Activated CD4-positive, alpha-beta T cell treated with anti-CD3 and anti-CD28 coated beads, Interleukin-2, amount 50 U/mL, for 24 hours (primary cell): ENCODE measurements at regions not wholly inside any gene's neighbourhood (a gene's known extent, or its start where the extent isn't known, plus 50 kb on each side); places are given as distances from the start of the nearest gene placed in this dataset.

Experiments
- DNase-seq, 2 donors: peaks; one replicate each; pipeline ENCODE4 v3.0.0-alpha.2; 2020; ENCODE audit warnings: low read depth in 1 of 2, low spot score in 1 of 2

DNA sequence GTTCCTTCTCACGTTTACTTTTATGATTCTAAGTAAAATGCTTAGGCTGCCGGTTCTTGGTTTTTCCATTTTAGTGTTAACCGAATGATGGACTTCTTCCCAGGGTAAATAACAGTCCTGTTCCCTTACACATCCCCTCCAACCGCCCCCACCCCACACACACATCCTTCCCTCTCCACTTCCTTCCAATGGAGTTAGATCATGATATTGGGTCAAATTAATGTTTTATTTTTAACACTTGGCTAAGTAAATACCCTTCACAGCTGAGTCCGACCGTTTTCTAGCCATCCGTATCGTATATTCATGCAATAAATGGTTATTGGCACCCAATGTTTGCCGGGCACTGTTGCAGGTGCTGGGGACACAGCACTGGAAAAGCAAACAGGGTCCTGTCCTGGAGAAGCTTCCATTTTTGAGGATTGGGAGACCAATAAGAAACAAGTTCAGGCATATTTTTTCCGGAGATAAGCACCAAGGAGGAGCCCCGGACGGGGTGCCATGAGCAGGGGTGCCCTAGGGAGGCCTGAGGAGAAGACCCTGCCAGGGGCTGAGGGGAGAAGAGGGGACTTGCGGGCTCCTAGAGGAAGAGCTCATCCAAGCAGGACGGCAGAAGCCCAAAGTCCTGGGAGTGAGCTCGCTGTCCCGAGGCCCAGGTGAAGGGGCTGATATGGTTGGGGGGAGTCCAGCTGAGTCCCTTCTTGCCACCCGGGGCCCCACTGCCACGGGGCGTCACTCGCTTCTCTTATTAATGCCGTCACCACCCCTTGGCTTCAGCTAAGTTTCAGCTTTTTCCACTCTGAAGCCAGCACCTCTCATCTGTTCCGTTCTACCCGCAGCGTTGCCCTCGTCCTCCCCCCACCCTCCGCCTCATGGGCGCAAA, 126.0 kb upstream of the RET start:
- no peak for DNase-seq

DNA sequence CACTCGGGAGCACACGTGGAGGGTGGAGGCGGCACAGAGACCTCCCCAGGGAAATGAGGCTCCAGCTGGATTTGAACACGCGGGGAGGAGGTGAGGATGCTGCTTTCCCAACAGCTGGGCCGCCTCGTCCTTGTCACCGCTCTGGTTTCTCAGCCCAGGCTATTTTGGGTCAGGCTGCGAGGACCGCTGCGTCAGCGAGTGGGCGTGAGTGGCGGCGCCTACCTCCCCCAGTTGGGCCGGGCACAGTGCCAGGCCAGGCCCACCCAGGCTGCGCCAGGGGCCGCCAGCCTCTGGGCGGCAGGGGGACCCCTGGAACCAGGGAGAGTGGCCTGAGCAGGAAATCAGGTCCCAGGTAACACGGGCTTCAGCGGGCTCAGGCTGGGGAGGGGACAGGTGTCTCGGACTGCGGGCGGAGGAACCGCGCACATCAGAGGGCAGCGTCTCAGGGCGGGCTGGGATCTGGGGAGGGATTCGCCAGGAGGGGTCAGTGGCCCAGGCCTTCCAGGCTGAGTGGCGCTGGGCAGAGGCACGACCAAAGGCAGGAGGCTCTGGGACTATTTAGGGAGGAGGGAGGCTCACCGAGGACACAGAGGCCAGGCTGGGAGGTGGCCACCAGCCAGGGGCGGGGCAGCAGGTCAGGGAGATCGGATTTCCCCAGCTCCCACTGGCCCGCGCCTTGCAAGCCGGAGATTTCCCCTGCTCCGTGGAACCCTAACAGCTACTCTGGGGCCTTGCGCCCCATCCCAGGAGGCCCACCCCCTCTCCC, 125.2 kb upstream of the RET start:
- DNase-seq, result no peak

DNA sequence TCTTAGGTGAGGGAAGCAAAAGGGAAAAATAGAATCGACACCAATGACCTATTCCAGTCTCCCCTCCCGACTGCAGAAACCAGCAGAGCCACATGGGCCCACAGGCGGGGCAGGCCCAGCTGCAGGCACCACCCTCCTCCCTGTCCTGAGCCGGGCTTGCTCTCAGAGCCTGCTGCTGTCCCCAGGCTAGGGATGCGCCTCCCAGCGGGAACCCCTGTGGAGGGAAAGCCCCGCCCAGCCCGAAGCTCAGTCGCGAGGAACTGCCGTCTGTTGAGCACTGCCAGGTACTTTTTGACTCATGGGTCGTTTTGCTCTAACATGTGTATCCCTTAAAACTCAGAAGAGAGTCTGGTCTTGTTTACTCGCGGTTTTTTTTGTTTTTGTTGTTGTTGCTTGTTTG, 124.5 kb upstream of the RET start:
- DNase-seq, result no peak

DNA sequence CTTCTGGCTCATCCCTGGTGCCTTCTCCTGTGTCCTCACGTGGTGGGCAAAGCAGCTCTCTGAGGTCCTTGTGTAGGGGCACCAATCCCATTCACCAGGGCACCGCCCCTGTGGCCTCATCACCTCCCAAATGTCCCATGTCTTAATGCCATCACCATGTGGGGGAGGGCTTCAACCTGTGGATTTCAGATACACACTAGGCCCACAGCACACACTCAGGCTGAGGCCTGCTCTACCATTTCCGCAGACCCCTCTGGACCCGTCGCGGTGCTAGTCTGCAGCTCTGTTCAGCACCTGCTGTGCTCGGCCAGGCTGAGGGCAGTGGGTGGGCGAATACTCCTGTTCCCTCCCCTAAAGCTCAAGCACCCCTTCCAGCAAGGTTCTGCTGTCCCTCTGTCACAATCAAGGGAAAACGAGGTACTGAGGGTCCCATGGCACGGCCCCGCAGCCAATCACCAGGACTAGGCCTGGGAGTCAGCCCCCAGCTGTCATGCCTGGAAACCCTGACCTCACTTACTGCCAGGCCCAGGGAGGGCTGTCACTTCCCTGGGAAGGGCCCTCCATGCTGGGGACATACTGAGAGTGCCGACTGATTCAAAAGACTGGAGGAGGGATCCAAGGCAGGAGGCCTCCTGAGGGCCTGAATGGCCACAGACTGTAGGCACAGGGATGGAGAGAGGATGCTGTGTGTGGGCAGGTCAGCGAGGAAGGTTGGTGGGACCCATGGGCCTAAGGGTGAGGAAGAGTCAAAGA, 123.8 kb upstream of the RET start:
- DNase-seq, result no peak

DNA sequence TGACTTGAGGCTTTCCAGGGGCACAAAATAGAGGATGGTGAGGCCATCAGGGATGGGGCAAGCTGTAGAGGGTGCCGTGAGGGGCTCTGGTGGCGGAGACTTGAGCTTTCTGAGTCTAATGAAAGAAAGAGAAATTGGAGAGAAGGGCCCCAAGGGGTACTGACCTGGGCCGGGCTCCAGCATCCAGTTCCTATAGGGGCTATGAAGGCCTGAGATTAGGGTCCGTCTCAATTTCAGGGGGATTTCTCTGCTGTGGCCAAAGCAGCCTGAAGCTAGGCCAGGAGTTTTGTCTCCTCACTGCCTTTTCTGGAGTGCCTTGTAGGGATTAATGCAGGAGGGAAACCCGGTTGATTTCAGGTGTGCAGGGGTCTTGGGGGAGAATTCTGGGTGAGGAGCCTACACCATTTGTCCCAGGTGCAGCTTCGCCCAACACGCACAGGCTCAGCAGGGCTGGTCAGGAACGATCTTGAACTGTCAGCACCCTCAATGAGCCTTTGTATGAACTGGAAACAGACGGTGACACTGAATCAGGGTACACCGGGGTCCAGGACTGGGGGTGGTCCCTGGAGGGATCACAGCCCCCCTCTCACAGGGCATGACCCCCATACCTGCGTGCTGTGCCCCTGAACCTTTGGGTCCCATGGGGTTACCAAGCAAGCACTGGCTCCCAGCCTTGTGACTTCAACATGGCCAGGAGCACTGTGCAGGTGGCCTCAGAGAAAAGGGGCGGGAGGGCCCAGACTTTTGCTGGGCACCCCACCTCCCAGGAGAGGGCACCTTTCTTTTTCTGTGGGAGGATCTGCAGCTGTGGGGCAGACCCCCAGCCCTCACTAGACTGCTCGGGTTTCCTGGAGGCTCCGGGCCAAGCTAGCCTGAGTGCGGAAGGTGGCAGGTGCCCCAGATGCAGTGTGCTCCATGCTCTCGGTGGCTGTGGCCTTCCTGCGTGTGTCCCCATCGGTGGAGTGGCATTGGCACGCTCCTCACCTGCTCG, 122.9 kb upstream of the RET start:
- no peak for DNase-seq

DNA sequence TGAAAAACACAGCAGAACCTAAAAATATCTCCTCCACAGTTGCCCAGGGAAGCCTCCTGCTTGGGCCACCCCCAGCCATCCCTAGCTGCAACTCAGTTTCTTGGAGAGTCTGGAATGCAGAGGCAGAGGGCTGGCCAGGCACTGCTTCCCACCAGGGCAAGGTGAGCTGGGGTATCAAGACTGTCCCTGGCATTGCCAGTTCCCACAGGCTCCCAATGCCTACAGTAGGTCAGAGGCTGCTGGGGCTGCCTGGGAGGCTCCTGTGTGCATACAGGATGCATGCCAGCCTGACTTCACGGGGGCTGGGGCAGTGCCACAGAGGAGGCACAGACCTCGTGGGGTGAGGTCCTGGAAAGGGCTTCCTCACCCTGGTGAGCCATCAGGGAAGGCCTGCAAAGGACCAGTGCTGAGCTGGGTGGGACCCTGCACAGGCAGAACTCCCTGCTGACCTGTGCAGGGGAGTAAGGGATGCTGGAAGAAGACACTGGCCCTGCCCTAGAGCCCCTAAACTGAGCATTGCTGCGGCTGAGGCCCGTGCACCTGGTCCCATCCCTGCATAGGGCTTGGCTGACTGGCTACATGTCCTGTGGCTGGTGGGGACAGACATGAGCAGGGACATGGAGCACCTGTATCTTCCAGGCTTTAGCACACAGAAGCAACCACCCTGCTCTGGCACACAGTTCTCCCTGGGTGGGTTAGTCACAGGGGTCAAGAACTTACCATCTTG, 121.9 kb upstream of the RET start:
- DNase-seq, result no peak

DNA sequence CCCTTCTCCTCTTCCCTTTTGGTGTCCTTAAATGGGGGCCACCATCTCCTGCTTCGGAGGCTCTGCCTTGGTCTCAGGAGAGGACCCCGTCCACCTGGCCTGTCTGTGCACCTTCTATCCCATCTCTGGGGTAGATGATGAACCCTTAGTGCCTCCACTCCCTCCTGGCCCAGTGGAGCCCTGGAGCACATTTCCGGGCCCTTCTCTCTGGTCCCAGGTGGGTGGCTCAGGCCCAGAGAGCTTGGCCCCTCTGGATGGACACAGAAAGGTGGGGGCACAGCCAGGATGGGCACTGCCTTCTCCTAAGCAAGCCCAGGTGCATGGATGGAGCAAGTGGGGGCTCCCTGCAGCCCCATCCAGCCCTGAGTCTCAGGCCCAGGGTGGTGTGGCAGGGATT, 121.4 kb upstream of the RET start:
- DNase-seq, result no peak

DNA sequence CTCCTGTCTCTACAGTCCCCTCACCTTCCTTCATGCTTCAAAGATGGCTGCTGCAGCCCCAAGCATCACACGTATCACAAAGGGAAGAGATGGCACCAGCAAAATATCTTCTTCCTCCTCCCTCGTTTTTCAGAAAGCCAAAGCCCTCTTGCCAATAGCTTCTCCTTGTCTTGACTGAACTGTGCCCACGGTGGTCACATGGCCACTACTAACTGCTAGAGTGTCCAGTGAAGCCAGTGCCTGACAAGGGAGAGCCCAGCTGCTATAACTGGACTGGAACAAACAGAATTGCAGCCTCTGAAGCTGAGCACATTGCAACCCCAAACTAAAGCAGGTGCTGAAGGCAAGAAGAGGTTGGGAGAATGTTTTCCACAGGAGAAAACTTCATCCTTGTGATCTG, 120.8 kb upstream of the RET start:
- no peak for DNase-seq

DNA sequence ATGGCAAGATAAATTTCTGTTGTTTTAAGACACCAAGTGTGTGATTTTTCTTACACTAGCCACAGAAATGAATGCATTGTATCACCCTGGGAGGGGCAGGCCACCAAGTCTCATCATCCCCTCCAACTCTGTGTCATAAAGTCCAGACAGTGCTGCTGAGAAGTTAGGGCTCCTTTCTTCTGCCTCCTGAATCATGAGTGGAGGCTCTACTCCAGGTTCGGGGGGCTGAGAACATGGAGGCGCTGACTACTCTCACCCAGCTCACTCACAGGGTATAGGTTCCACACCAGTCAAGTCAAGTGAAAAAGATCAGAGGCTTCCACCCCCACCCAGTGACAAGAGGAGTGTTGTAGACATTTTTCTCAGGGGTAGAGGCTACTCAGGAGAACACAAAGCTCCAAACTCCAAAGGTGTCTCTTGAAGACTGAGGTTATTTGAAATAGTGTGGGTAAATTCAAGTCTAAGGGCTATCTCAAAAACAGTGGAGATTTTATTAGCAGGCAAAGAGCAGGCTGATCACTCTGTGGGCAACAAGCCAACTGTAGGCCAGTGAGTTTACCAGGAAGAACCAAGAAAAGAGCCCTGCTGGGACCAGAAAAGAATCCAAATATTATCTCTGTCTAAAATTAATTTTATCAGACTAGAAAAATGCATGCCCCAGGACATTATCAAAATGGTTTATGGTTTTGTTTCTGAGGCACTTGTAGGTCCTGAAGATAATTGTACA, 118.6 kb upstream of the RET start:
- no peak for DNase-seq

DNA sequence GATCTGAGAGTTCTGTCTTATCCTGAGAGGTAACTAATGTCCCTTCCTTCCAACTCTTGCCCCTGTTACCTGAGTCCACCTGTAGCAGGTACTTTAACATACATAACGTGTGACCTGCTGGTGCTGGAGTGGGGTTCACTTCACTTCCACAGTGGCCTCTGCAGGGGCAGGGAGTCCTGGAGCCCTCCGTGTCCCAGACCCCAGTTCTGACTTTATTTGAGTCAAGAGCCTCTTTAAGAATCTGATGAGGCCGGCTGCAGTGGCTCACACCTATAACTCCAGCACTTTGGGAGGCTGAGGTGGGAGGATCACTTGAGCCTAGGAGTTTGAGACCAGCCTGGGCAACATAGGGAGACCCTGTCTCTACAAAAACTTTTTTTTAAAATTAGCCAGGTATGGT, 117.0 kb upstream of the RET start:
- DNase-seq, result no peak

DNA sequence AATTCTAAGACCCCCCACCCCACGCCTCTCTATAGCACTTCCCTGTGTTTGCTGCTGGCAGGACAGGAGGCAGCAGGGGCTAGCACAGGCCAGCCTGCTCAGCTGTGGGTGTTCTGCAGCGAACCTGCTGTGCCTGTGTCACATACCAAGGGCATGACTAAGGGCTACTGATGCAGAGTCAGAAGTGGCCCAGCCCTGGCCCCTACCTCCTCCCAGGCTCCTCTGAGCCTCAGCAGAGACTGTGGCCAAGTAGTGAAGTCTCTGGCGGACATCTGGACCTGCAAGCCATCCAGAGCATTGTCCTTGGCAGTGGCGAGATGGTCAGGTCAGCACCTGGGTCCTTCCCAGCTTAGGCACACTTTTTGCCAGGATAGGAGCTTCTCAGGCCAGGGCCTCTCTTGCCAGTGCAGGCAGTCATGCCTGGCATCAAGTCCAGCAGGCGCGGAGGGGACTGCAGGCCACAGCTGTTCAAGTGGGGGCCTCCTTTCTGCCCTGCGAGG, 116.3 kb upstream of the RET start:
- DNase-seq, result no peak

DNA sequence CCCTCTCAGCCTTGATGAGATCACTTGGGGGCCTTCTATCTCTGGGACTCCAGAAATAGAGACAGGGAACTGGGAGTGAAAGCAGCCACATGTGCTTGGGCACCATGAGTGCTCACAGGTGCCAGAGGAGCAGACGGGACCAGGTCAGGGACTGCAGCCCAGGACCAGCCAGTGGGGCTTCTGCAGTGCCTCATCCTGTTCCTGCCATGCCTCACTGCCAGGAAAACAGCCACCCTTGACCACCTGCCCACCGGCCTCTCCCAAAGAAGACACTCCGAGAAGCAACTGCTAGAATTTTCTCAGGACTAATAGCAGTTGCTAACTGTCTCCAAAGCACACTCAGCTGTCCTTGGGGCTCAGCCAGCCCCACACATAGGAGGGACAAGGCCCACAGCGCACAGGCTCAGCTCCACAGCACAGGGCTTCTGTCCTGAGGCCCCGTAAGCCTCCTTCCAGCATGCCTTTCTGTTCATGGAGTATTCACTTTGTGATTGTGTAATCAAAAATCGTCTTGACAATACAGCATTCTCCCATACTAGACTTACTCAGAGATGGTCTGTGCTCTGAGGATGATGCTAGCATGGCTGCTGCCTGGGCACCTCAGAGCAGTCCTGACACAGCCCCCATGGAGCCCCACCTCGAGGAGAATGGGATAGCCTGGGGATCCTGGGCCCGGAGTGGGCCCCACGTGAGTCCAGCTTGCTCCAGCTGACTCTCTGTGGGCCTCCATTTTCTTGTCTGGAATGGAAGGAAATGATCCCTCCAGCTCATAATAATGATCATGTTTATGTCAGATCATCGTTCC, 115.7 kb upstream of the RET start:
- DNase-seq, result no peak

DNA sequence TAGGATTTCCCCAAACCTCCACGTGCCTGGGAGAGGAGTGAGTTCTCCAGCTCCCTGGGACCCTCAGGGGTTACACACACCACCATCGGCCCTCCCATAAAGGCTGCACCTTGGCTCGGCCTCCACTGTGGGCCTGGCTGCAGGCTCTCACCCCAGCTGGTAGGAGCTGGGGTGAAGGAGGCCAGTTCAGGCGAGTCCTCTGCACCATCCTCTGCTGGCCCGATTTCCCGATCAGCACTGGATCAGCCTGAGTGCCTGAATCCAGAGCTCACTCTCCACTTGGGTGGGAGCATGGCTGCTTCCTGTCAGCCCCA, 115.1 kb upstream of the RET start:
- DNase-seq, result no peak

DNA sequence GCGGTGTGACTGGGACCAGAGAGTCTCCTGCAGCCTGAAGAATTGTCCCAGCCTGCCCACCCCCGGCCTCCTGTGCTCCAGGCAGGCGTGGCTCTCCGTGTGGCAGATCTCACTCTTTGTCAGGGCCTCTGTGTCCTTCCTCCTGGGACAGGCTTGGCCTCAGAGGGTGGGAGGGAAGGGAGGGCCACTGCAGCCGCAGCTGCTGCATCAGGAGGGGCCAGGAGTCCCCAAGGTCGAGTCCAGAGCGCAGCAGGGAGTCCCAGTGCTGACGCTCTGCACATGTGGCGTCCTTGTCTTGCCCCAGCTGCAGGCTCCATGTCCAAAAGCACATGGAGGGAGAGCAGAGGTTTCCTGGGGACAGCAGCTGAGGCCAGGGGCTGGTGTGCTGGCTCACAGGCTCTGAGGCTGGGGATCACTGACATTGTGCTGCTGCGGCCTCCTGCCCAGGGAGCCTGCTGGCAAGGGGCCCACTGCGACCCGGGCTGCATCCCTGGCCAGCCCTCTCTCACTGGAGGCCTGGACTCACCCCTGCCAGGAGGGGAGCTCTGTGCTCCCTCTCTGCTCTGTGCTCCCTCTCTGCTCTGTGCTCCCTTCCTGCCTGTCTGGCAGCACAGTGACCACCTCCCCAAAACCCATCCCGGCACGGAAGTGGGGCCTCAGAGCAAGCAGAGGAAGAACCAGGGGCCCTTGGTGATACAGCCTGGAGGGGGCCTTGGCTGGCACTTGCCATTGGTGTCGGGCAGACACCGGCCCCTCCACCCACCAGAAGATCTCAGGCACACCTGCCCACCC, 114.6 kb upstream of the RET start:
- no peak for DNase-seq

DNA sequence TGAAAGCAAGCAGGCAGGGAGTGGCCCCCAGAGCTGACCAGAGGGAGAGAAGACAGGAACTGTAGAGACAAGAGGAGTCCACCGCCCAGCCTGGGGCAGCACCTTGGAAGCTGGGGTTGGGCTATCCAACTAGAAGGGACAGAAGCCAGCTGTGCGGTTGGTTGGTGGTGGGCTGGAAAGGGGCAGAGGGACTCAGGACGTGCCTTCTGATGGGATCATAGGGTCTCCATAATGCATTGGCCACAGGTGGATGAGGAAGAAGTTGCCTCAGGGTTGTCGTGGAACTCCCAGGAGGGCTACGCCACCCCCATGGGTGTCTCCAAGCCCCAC, 114.0 kb upstream of the RET start:
- no peak for DNase-seq

DNA sequence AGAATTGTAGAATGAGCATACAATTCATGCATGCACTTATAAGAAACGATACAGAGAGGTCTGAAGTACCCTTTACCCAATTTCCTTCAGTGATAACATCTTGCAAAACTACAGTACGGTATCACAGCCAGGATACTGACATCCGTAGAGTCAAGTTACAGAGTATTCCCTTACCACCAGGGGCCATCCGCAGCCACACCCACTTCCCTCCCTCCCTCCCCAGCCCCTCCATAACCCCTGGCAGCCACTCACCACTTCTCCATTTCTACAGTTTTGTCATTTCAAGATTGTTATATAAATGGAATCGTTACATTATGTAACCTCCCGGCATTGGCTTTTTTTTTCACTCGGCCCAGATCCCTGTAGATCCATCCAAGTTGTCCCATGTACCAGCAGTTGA, 113.6 kb upstream of the RET start:
- DNase-seq, result no peak

DNA sequence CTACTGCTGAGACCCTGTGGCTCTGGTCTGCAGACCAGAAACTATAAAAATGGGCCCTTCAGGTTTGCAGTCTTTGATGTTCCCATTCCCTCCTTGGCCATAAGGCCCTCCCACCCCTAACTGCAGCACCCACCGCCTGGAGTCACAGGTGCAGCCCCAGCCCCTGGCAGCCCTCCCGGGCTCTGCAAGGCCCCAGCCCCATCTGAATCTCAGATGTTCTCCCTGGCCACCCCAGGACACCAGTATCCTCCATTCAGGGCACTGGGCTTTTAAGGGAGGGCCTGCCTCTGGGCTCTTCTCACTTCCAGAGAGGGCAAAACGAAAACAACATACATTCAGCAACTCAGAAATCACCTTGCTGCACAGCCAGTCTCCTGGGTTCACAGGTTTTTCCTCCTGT, 107.7 kb upstream of the RET start:
- no peak for DNase-seq

DNA sequence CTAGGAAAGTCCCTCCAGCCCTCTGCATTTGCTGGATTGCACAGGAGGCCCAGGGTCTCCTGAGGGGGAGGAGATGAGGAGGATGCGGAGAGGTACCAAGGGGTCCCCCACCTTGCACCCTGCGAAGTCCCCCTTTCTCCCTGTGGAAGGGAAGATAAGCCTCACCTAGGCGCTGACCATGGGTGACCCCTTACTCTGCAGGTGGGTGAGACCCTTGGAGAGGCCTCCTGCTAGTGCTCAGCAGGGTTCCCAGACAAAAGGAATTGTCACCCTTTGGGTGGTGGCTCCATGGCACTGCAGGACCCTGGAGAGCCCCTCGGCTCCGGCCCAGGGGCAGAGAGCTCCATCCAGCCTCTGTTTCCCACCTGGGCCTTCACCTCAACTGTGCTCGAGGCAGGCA, 107.0 kb upstream of the RET start:
- DNase-seq, result no peak
